GM19467 (cell line): ENCODE measurements at regions not wholly inside any gene's neighbourhood (a gene's known extent, or its start where the extent isn't known, plus 50 kb on each side); places are given as distances from the start of the nearest gene placed in this dataset.
"Not testable (repeated sequence)": the region's sequence is repeated elsewhere in the genome, so short reads cannot be mapped to it uniquely, and the experiment has no call there.

Experiments used
- ATAC-seq: cut with Tn5 transposase; IDR thresholded peaks from one replicate; pipeline ENCODE4 v1.9.1; 2021; ENCODE audit warnings: mild to moderate bottlenecking, moderate library complexity; ENCODE audit not compliant: unreplicated experiment

GRCh38 chr12:28770322-28770721 is 378.8 kb upstream of the FAR2 start:
- no peak for ATAC-seq

GRCh38 chr12:28771968-28772367 is 377.1 kb upstream of the FAR2 start:
- ATAC-seq = no peak

- no peak for ATAC-seq
Measured at GRCh38 chr12:28775556-28775955, 373.5 kb upstream of the FAR2 start.

GRCh38 chr12:28776220-28776619 is 372.9 kb upstream of the FAR2 start:
- ATAC-seq = no peak

- no peak for ATAC-seq
Measured at GRCh38 chr12:28776913-28777422, 372.1 kb upstream of the FAR2 start.

- no peak for ATAC-seq
Measured at GRCh38 chr12:28777603-28778365, 371.3 kb upstream of the FAR2 start.

GRCh38 chr12:28780096-28780495 is 369.0 kb upstream of the FAR2 start:
- ATAC-seq = no peak

- no peak for ATAC-seq
Measured at GRCh38 chr12:28780960-28781359, 368.1 kb upstream of the FAR2 start.

GRCh38 chr12:28781671-28782652 is 367.1 kb upstream of the FAR2 start:
- ATAC-seq = no peak

GRCh38 chr12:28782812-28783211 is 366.3 kb upstream of the FAR2 start:
- ATAC-seq = no peak

- ATAC-seq = no peak
Measured at GRCh38 chr12:28787151-28787550, 361.9 kb upstream of the FAR2 start.

- not testable (repeated sequence) for ATAC-seq
Measured at GRCh38 chr12:28788256-28788655, 360.8 kb upstream of the FAR2 start.

- ATAC-seq = no peak
Measured at GRCh38 chr12:28793581-28794151, 355.4 kb upstream of the FAR2 start.

- no peak for ATAC-seq
Measured at GRCh38 chr12:28794211-28794610, 354.9 kb upstream of the FAR2 start.

GRCh38 chr12:28794786-28795185 is 354.3 kb upstream of the FAR2 start:
- no peak for ATAC-seq

GRCh38 chr12:28795311-28795710 is 353.8 kb upstream of the FAR2 start:
- ATAC-seq = no peak

- no peak for ATAC-seq
Measured at GRCh38 chr12:28799348-28799747, 349.7 kb upstream of the FAR2 start.

GRCh38 chr12:28800129-28800528 is 348.9 kb upstream of the FAR2 start:
- ATAC-seq = peak; percentile 59

- ATAC-seq = no peak
Measured at GRCh38 chr12:28802706-28803438, 346.2 kb upstream of the FAR2 start.

- no peak for ATAC-seq
Measured at GRCh38 chr12:28807535-28807934, 341.5 kb upstream of the FAR2 start.

- no peak for ATAC-seq
Measured at GRCh38 chr12:28811457-28811856, 337.6 kb upstream of the FAR2 start.
